Ishikawa (cell line): ENCODE measurements at regions not wholly inside any gene's neighbourhood (a gene's known extent, or its start where the extent isn't known, plus 50 kb on each side); places are given as distances from the start of the nearest gene placed in this dataset.

ENCODE experiments used
- CREB1 ChIP-seq: IDR thresholded peaks from 2 replicates; pipeline ENCODE4 v1.6.1; 2012; ENCODE audit warnings: low read depth
- EP300 ChIP-seq: IDR thresholded peaks from 2 replicates; pipeline ENCODE4 v1.6.1; 2012; ENCODE audit warnings: borderline replicate concordance

DNA sequence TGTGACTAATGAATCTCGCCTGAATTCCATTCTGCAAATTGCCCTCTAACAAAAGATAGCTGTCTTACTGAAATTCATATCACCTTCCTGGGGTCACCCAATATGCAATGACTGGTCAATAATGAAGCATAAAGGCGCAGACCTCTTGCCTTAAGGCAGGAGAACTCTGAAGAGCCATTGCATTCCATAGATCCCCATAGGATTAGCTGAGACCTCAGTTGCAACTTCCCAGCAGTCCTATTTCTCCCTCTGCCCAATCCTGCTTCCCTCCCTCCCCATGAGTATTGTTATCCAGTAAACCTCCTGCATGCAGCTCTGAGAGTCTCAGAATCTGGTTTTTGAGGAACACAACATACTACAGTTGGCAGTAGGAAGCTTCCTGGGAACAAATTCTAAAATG, 396.5 kb downstream of the DCAF12L2 start:
- TF ChIP-seq CREB1 (no peak), EP300 (no peak)
